Subcutaneous abdominal adipose tissue (tissue), 5 donors: ENCODE measurements at regions not wholly inside any gene's neighbourhood (a gene's known extent, or its start where the extent isn't known, plus 50 kb on each side); places are given as distances from the start of the nearest gene placed in this dataset.

ENCODE experiments used
- H3K27ac ChIP-seq: one replicate; pipeline ENCODE4 v1.7.0; 2013; ENCODE audit warnings: low read depth, mild to moderate bottlenecking, inconsistent platforms, low read length, moderate library complexity
- H3K27me3 ChIP-seq, 5 donors: one replicate each; pipeline ENCODE4 v1.7.0; 2013; ENCODE audit warnings: low read length in 5 of 5, inconsistent platforms in 1 of 5; ENCODE audit not compliant: control insufficient read depth in 5 of 5, insufficient read depth in 4 of 5
- H3K36me3 ChIP-seq, 5 donors: one replicate each; pipeline ENCODE4 v1.7.0; 2013; ENCODE audit warnings: low read length in 5 of 5; ENCODE audit not compliant: control insufficient read depth in 5 of 5, insufficient read depth in 5 of 5
- H3K4me1 ChIP-seq, 5 donors: one replicate each; pipeline ENCODE4 v1.7.0; 2013; ENCODE audit warnings: low read length in 5 of 5, mild to moderate bottlenecking in 3 of 5, moderate library complexity in 1 of 5; ENCODE audit not compliant: control insufficient read depth in 5 of 5, insufficient read depth in 5 of 5
- H3K4me3 ChIP-seq, 5 donors: one replicate each; pipeline ENCODE4 v1.7.0; 2013; ENCODE audit warnings: low read length in 5 of 5, low read depth in 1 of 5
- H3K9ac ChIP-seq, 5 donors: one replicate each; pipeline ENCODE4 v1.7.0; 2013; ENCODE audit warnings: low read length in 5 of 5, mild to moderate bottlenecking in 4 of 5, moderate library complexity in 3 of 5
- H3K9me3 ChIP-seq, 5 donors: one replicate each; pipeline ENCODE4 v1.7.0; 2013; ENCODE audit warnings: low read length in 5 of 5; ENCODE audit not compliant: control insufficient read depth in 5 of 5
- donor health status: healthy.
- donor health status: healthy.
- donor health status: healthy.
- donor health status: healthy.
- donor health status: healthy.

DNA sequence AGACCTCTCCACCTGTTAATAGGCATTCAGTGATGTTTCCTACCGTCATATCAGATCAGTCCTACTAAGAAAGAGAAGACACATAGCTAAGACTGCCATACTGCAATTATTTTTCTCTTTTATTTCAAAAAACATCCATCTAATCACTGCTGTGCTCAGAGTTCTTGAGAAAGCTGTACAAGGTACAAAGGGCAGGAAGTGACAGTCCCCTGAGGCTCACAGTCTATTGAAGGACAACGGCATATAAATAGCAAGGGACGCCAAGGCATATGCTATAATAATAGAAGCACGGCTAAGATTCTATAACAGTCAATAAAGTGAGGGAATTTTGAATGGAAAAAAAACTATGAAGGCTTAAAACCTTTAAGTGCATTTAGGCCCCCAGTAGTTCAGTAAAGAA is 415.3 kb upstream of the NRP1 start:
- H3K4me3 ChIP-seq = no peak overlapping the region
- H3K27ac ChIP-seq = no peak overlapping the region
- H3K27me3 ChIP-seq = no peaks in the 10 kb centered on the region
- no peak overlapping the region for H3K9ac ChIP-seq
- no peaks in the 10 kb centered on the region for H3K9me3 ChIP-seq
- H3K4me1 ChIP-seq = peaks cover 0 to 21% (median 11%) of the 10 kb centered on the region in 5 donors
- H3K36me3 ChIP-seq = no peaks in the 10 kb centered on the region

DNA sequence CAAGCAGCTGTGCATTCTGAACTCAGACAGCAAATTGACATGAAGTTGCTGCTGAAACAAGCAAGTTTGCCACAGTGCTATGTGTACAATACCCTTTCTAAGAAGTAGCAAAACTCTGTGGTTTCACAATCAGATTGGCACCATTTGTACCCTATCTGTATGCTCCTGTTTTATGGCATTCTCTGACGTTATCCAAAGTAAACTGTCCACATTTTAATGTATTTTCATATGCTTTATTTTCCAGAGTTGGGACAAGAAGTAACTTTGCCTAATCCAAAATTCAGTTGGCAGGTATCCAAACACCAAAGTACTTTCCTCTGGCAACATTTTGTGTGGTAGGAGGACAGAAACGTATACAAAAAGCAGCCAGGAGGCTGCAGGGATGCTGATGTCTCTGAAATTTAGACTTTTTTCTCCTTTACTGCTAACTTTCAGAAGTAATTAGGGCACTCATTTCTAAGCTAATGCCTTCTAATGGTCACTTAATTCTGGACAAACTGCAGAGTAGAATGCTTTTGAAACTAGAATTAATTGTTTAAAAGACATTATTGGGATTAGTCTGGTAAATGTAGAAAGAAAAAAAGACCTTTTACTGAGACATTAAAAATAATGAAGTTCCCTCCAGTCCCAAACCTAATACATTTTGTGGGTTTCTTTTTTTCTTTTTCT is 414.7 kb upstream of the NRP1 start:
- Histone ChIP-seq H3K36me3 (no peaks in the 10 kb centered on the region), H3K4me3 (no peak overlapping the region), H3K9me3 (no peaks in the 10 kb centered on the region), H3K9ac (no peak overlapping the region), H3K4me1 (peaks cover 0 to 21% (median 11%) of the 10 kb centered on the region in 5 donors), H3K27ac (no peak overlapping the region), H3K27me3 (no peaks in the 10 kb centered on the region)

DNA sequence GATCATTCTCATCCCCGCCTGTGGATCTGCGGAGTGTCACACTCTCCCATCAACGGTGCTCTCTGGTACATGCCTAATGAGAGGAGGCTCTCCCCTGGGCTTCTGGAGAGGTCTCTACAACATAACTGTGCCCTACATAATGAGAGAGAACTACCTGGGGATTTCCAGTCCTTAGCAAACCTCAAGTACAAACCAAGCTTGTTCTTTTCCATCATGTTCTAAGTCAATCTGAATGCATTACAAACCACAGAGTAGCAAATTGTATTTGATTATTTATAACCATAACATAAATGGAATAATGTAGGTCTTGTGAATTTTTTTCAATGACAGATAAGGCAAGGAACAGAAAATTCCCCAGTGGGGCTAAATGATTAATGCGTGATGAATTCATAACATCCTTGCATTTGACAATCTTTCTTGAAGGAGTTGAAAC is 412.4 kb upstream of the NRP1 start:
- Histone ChIP-seq H3K36me3 (no peaks in the 10 kb centered on the region), H3K27ac (no peak overlapping the region), H3K4me1 (peaks cover 0 to 21% (median 11%) of the 10 kb centered on the region in 5 donors)

DNA sequence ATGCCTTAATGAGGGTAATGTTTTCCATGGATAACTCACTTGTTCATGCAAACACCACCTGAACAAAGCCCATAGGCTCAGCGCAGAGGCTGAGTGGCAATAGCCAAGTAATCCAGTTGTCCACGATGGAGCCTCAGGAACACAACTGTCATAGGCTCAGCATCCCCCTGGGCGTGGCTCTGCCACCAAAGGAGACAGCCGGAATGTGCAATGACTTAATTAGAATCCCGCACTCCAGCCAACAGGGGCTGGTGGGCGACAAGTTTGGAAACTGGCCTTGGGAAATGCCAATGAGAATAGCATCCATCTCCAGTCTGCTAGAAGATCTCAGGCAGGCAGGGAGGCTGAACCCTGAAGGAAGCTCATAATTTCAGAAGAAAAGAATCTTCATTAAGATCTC is 411.7 kb upstream of the NRP1 start:
- no peaks in the 10 kb centered on the region for H3K36me3 ChIP-seq
- H3K27ac ChIP-seq = no peak overlapping the region
- H3K9me3 ChIP-seq = no peaks in the 10 kb centered on the region
- H3K27me3 ChIP-seq = no peaks in the 10 kb centered on the region
- H3K4me3 ChIP-seq = no peak overlapping the region
- peaks cover 0 to 21% (median 11%) of the 10 kb centered on the region in 5 donors for H3K4me1 ChIP-seq
- H3K9ac ChIP-seq = no peak overlapping the region

More for the DNA sequence above, 412.4 kb upstream of the NRP1 start:
- H3K9me3 ChIP-seq = no peaks in the 10 kb centered on the region
- no peak overlapping the region for H3K9ac ChIP-seq
- H3K27me3 ChIP-seq = no peaks in the 10 kb centered on the region
- H3K4me3 ChIP-seq = no peak overlapping the region

DNA sequence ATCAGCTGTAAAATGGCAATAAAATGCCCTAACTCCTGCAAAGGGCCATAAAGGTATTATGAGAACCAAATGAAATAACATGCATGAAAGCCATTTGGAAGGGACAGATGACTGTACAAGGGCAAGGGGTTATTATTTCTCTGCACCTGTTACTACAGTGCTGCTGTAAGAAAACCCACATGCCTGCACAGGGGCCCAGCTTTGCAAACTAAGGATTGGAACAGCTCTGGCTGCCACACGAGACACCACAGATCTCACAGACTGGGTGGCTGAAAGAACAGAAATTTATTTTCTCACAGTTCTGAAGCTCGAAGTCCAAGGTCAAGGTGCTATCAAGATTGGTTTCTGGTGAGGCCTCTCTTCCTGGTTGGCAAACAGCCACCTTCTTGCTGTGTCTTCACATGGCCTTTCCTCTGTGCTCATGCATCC is 409.0 kb upstream of the NRP1 start:
- Histone ChIP-seq H3K27ac (no peak overlapping the region), H3K4me3 (no peak overlapping the region), H3K9me3 (peaks cover 0 to 5% (median 0%) of the 10 kb centered on the region in 5 donors), H3K9ac (no peak overlapping the region), H3K27me3 (no peaks in the 10 kb centered on the region), H3K36me3 (no peaks in the 10 kb centered on the region), H3K4me1 (no peaks in the 10 kb centered on the region)

DNA sequence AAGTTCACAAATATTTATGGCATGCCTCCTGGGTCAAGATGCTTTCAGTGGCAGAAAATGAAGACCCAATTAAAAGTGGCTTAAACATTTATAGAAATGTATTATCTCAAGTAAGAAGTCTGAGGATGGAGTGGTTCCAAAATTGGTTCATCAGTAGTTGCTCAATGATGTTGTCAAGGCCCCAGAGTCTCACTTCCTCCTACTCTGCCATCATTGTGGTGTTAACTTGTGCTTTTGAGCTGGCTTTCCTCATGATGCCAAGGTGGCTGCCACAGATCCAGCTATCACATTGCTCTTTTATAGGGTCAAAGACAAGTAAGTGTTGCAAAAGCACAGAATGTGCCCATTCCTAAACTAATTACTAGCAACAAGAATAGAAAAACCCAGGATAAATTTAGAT is 404.6 kb upstream of the NRP1 start:
- no peak overlapping the region for H3K4me3 ChIP-seq

DNA sequence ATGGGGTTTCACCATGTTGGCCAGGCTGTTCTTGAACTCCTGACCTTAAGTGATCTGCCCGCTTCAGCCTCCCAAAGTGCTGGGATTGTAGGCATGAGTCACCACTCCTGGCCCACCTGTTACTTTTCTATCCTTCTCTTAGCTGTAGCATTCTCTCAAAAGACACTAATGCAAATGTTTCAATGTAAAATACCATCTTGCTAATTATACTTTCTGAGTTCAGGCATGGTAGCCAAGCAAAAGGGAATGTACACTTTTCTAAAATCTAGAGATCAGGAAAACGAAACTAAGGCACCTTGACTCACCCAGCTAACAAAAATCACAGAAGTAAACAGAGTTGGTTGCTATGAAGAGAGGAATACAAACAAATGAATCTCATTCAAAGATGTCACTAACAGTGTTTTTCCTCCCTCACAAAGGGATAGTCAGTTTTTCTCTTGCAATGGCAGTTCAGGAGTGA is 401.0 kb upstream of the NRP1 start:
- no peaks in the 10 kb centered on the region for H3K27me3 ChIP-seq
- no peak overlapping the region for H3K9ac ChIP-seq
- H3K9me3 ChIP-seq = peaks cover 0 to 5% (median 0%) of the 10 kb centered on the region in 5 donors
- H3K36me3 ChIP-seq = no peaks in the 10 kb centered on the region
- H3K4me1 ChIP-seq = no peaks in the 10 kb centered on the region
- no peak overlapping the region for H3K4me3 ChIP-seq
- no peak overlapping the region for H3K27ac ChIP-seq

More for the DNA sequence above, 404.6 kb upstream of the NRP1 start:
- Histone ChIP-seq H3K4me1 (no peaks in the 10 kb centered on the region), H3K36me3 (no peaks in the 10 kb centered on the region), H3K9ac (no peak overlapping the region), H3K27ac (no peak overlapping the region), H3K27me3 (no peaks in the 10 kb centered on the region), H3K9me3 (peaks cover 0 to 5% (median 0%) of the 10 kb centered on the region in 5 donors)

DNA sequence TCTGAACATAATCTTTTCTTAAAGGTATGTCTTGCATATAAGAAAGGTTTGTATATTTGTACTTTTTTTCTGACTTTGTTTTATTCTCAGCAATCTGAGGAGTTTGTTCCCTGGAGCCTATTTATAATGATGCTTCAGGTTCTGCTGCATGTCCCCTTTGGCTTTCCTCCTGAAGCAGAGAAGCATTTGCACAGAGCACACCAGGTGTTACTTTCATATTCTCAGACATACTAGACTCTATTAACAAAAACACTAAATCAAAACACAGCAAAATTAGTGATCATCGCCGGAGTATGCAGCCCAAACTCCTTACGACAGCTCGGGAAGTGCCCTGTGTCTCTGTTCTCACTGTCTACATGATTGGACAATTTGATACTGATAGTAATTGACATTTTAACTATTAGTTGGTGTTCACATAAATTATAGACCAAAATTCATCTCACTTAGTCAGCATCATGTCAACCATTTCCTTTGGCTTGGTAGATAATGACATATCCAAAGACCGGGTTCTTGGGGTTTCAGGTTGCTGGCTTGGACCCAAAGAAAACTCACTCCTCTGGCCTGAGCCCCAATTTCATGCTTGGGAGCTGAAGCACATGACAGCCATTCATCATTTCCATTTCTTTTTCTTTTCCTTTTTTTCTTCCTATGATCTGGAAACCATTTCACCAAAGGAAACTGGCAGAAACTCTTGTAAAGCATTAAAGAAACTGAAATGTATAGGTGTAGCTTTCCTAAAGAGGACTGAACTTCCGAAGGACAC is 400.1 kb upstream of the NRP1 start:
- no peak overlapping the region for H3K27ac ChIP-seq
- H3K4me3 ChIP-seq = no peak overlapping the region
- H3K36me3 ChIP-seq = no peaks in the 10 kb centered on the region
- no peaks in the 10 kb centered on the region for H3K4me1 ChIP-seq
- no peak overlapping the region for H3K9ac ChIP-seq
- H3K9me3 ChIP-seq = peaks cover 0 to 5% (median 0%) of the 10 kb centered on the region in 5 donors
- H3K27me3 ChIP-seq = no peaks in the 10 kb centered on the region

DNA sequence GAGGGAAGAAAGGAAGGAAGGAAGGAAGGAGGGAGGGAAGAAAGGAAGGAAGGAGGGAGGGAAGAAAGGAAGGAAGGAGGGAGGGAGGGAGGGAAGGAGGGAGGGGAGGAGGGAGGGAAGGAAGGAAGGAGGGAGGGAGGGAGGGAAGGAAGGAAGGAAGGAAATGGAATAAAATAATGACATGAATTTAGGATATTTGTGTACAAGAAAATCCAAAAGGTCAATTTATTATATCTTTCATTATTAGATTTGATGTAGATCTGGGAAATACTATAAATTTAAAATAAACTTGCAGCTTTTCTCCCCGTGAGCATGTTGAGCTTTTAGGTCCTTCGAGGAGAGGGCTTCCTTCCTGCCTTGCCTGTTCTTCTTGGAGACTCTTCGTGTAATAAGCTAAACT is 398.6 kb upstream of the NRP1 start:
- Histone ChIP-seq H3K4me3 (no peak overlapping the region), H3K27ac (no peak overlapping the region), H3K9me3 (peaks cover 0 to 4% (median 0%) of the 10 kb centered on the region in 5 donors), H3K4me1 (no peaks in the 10 kb centered on the region), H3K36me3 (no peaks in the 10 kb centered on the region), H3K9ac (no peak overlapping the region), H3K27me3 (no peaks in the 10 kb centered on the region)

DNA sequence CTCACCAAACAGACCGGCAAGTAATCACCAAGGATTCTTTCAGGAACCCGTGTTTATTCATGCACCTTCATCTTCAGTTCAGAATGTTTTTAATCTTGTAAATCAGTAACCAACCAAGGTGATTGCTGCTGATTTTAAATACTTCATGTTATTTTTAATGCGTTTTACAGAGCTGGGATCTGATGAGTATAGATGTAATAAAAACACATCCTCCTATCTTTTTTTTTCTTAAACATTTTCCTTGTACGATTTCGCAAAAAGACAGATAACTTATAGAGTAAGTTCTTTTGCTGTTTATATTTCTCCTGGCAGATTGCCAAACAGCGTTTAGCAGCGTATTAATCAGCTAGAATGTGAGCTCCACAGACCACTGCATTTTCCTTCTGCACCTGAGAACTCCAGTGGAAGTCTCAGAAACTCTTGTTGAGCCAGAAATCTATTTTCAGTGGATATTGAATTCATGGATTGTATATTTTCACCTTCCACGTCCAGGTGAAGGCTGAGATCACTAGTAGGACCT is 397.8 kb upstream of the NRP1 start:
- no peaks in the 10 kb centered on the region for H3K4me1 ChIP-seq
- peaks cover 0 to 9% (median 0%) of the 10 kb centered on the region in 5 donors for H3K9me3 ChIP-seq
- H3K27ac ChIP-seq = no peak overlapping the region
- no peak overlapping the region for H3K4me3 ChIP-seq
- H3K27me3 ChIP-seq = no peaks in the 10 kb centered on the region
- no peaks in the 10 kb centered on the region for H3K36me3 ChIP-seq
- H3K9ac ChIP-seq = no peak overlapping the region
